K562 (cell line): ENCODE measurements at regions not wholly inside any gene's neighbourhood (a gene's known extent, or its start where the extent isn't known, plus 50 kb on each side); places are given as distances from the start of the nearest gene placed in this dataset.

Source experiments
- ATAC-seq: fragments of 200-7000 bp; cut with Tn5 transposase; 3 replicates; pipeline ENCODE4 v1.9.1; 2020; ENCODE audit warnings: moderate library complexity
- BruUV-seq: library from RNA; stranded (reverse); fragments of 400-500 nt; replicated peaks from 2 replicates; lab custom pipeline; 2021; lab: Mats Ljungman, UMichigan
- CTCF ChIA-PET: fragments of 300-600 bp; formaldehyde crosslinking; extraction: SDS; loops from one replicate; lab custom pipeline; 2021; ENCODE audit warnings: low intra/inter-chr PET ratio; lab: Yijun Ruan, JAX
- POLR2A ChIA-PET: fragments of 300-600, 350-650 bp; sonication (Branson Sonifier 250); formaldehyde crosslinking; extraction: SDS; loops from one replicate; lab custom pipeline; 2021; ENCODE audit warnings: antibody characterized with exemption, inconsistent platforms; lab: Yijun Ruan, JAX
- DNase-seq, 4 experiments: peaks; one replicate each; pipeline versions ENCODE4 v3.0.0 to v3.0.0-alpha.2; 2011 to 2018; ENCODE audit warnings: low spot score in 3 of 4, mixed read lengths in 3 of 4; ENCODE audit errors: extremely low read depth in 1 of 4
- FAIRE-seq: peaks from 2 replicates; lab custom pipeline; 2011; peaks lifted over from hg19 to GRCh38; lab: Jason Lieb, UNC
- H2AFZ ChIP-seq: 2 replicates; pipeline ENCODE4 v1.6.0; 2011; ENCODE audit warnings: low read depth, low read length, control low read depth, inconsistent platforms
- H3K27ac ChIP-seq: fragments of 200-600 bp; 3 replicates; pipeline ENCODE4 v1.8.0; 2011; ENCODE audit warnings: low read depth, mild to moderate bottlenecking, control low read depth, inconsistent platforms, low read length, moderate library complexity, mixed read lengths; ENCODE audit errors: extremely low read depth
- H3K27me3 ChIP-seq, 2 experiments: fragments of 300-600 bp in 1 of 2; 2 replicates in 1 of 2; 3 replicates in 1 of 2; pipeline versions ENCODE4 v1.6.0 to v1.8.0; 2011; ENCODE audit warnings: inconsistent platforms in 2 of 2, low read length in 2 of 2, mild to moderate bottlenecking in 1 of 2, mixed read lengths in 1 of 2, moderate library complexity in 1 of 2; ENCODE audit not compliant: control insufficient read depth in 2 of 2, insufficient read depth in 2 of 2
- H3K36me3 ChIP-seq: fragments of 300-600 bp; 3 replicates; pipeline ENCODE4 v1.8.0; 2011; ENCODE audit warnings: mild to moderate bottlenecking, low read length, inconsistent platforms; ENCODE audit not compliant: control insufficient read depth, insufficient read depth
- H3K4me1 ChIP-seq, 2 experiments: fragments of 200-600 bp in 1 of 2; replicated peaks in 1 of 2; 2 replicates in 1 of 2; 3 replicates in 1 of 2; pipeline versions ENCODE4 v1.5.1 to v1.8.0; 2011; ENCODE audit warnings: inconsistent platforms in 2 of 2, low read length in 2 of 2, mild to moderate bottlenecking in 1 of 2, mixed read lengths in 1 of 2, moderate library complexity in 1 of 2; ENCODE audit not compliant: control insufficient read depth in 2 of 2, insufficient read depth in 2 of 2
- H3K4me2 ChIP-seq: 2 replicates; pipeline ENCODE4 v1.6.1; 2011; ENCODE audit warnings: low read length, control low read depth, inconsistent platforms, mixed read lengths; ENCODE audit not compliant: insufficient read depth
- H3K4me3 ChIP-seq: fragments of 200-600 bp; sonication (generic), shearing (Covaris generic); 2 replicates; pipeline ENCODE4 v1.5.1; 2016; ENCODE audit warnings: control low read depth, inconsistent platforms
- H3K79me2 ChIP-seq: fragments of 200-600 bp; 3 replicates; pipeline ENCODE4 v1.8.0; 2011; ENCODE audit warnings: low read length, inconsistent platforms; ENCODE audit not compliant: control insufficient read depth, insufficient read depth
- H3K9ac ChIP-seq, 2 experiments: 2 replicates each; pipeline versions ENCODE4 v1.6.0 to v1.6.1; 2011; ENCODE audit warnings: low read depth in 2 of 2, low read length in 2 of 2, control low read depth in 1 of 2, inconsistent platforms in 1 of 2, mild to moderate bottlenecking in 1 of 2, mixed read lengths in 1 of 2; ENCODE audit not compliant: insufficient read depth in 1 of 2
- H3K9me1 ChIP-seq: one replicate; pipeline ENCODE4 v1.6.0; 2011; ENCODE audit warnings: inconsistent platforms, mild to moderate bottlenecking, low read length, moderate library complexity; ENCODE audit not compliant: control insufficient read depth, insufficient read depth
- H3K9me3 ChIP-seq: replicated peaks from 2 replicates; pipeline ENCODE4 v1.5.1; 2011; ENCODE audit warnings: low read depth, low read length, inconsistent platforms; ENCODE audit not compliant: control insufficient read depth, insufficient read depth
- H4K20me1 ChIP-seq: replicated peaks from 2 replicates; pipeline ENCODE4 v1.6.1; 2011; ENCODE audit warnings: low read length, inconsistent platforms, mixed read lengths; ENCODE audit not compliant: control insufficient read depth, insufficient read depth
- CCAR2 ChIP-seq: fragments of 200-400 bp; formaldehyde crosslinking; IDR thresholded peaks from 2 replicates; pipeline ENCODE4 v1.6.1; 2017; ENCODE audit warnings: mild to moderate bottlenecking, low read depth, low read length
- ERF ChIP-seq: fragments of 450-650 bp; formaldehyde crosslinking; IDR thresholded peaks from 2 replicates; pipeline ENCODE4 v1.4.0; 2020; ENCODE audit warnings: mild to moderate bottlenecking, mixed read lengths
- ETS2 ChIP-seq: IDR thresholded peaks from 2 replicates; pipeline ENCODE4 v1.6.1; 2016; ENCODE audit warnings: borderline replicate concordance, missing genetic modification characterization, mild to moderate bottlenecking, moderate library complexity, missing compliant biosample characterization; ENCODE audit not compliant: poor library complexity, severe bottlenecking
- FOXP1 ChIP-seq: sonication (generic); formaldehyde crosslinking; IDR thresholded peaks from 2 replicates; pipeline ENCODE4 v1.8.0; 2022; ENCODE audit warnings: mild to moderate bottlenecking, missing genetic modification reagents
- HCFC1 ChIP-seq: IDR thresholded peaks from 2 replicates; pipeline ENCODE4 v1.6.1; 2012; ENCODE audit warnings: low read depth, low read length, improper control_type of control experiment
- HDAC1 ChIP-seq, 2 experiments: fragments of 450-650 bp; IDR thresholded peaks; 2 replicates each; pipeline ENCODE4 v1.6.1; 2016 to 2017; ENCODE audit warnings: inconsistent platforms in 1 of 2, mild to moderate bottlenecking in 1 of 2, moderate library complexity in 1 of 2
- JUND ChIP-seq, 2 experiments: IDR thresholded peaks; 2 replicates in 1 of 2; 3 replicates in 1 of 2; pipeline ENCODE4 v1.6.1; 2011; ENCODE audit warnings: borderline replicate concordance in 2 of 2, low read depth in 2 of 2, low read length in 2 of 2, improper control_type of control experiment in 1 of 2, missing biosample characterization in 1 of 2, missing genetic modification characterization in 1 of 2, missing genetic modification reagents in 1 of 2
- MEF2A ChIP-seq: IDR thresholded peaks from 2 replicates; pipeline ENCODE4 v1.6.1; 2011; ENCODE audit warnings: low read depth, mild to moderate bottlenecking, low read length, moderate library complexity; ENCODE audit not compliant: control insufficient read depth
- MTA3 ChIP-seq: fragments of 450-650 bp; formaldehyde crosslinking; IDR thresholded peaks from 2 replicates; pipeline ENCODE4 v1.6.1; 2017; ENCODE audit warnings: mild to moderate bottlenecking, borderline replicate concordance
- RBBP5 ChIP-seq: fragments of 200-600 bp; sonication (generic); IDR thresholded peaks from 2 replicates; pipeline ENCODE4 v1.6.1; 2012; ENCODE audit warnings: borderline replicate concordance, mild to moderate bottlenecking, low read length, control low read depth, inconsistent platforms; ENCODE audit not compliant: insufficient read depth, poor library complexity, severe bottlenecking
- RFX5 ChIP-seq: IDR thresholded peaks from 2 replicates; pipeline ENCODE4 v1.6.1; 2011; ENCODE audit warnings: low read depth, mild to moderate bottlenecking, improper control_type of control experiment, low read length
- ZNF76 ChIP-seq: fragments of 250-450 bp; sonication (Bioruptor Pico); IDR thresholded peaks from 2 replicates; pipeline ENCODE4 v1.4.0; 2020; ENCODE audit warnings: mild to moderate bottlenecking, moderate library complexity, borderline replicate concordance
- WGBS: fragments of 100-300 bp; shearing (Covaris generic); methylation state at CpG from one replicate; pipeline ENCODE4 v1.1.6; 2016; ENCODE audit warnings: low coverage, mixed read lengths; ENCODE audit not compliant: insufficient coverage; ENCODE audit errors: missing lambda C conversion rate; 5-methylcytosine and 5-hydroxymethylcytosine counted together
- in situ Hi-C: fragments of 300-500 bp; cut with MboI; formaldehyde crosslinking; loops from 4 replicates; pipeline ENCODE4 v1.15.0; 2018; ENCODE audit warnings: inconsistent platforms, mixed read lengths
- intact Hi-C: fragments of 100-400 bp; cut with micrococcal nuclease; formaldehyde crosslinking; loops from 2 replicates; pipeline ENCODE4 v1.14.2; 2022
- TF ChIP-seq, protein P1 (sequence below), 2 experiments: fragments of 200-800 bp in 1 of 2; sonication (Bioruptor generic) in 1 of 2; sonication (generic) in 1 of 2; formaldehyde crosslinking in 1 of 2; IDR thresholded peaks in 1 of 2; conservative IDR thresholded peaks in 1 of 2; 2 replicates each; pipeline versions ENCODE4 v1.5.0 to v1.6.1; 2016 to 2020; ENCODE audit warnings: missing compliant biosample characterization in 1 of 2, missing genetic modification characterization in 1 of 2, missing genetic modification reagents in 1 of 2

DNA sequence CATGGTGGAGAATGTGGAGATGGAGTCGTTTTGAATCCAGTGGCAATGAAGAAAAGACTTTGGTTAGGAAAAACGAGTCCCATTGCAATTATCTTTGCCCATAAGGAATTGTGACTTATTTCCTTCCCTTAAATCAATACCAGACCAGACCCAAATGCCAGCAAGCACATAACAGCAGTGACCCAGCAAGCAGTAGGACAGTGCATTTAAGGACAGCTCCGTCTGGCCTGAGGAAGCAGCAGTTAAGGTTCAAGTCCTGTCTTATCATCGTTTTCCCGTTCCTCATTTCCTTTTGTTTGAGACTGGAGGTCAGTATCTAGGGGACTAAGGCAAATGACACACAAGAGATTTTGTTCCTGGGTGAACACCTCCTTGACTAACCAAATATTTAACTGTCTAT lies 74.6 kb upstream of the FAM20A start:
- BruUV-seq, result no TSS peak
- no peak for TF ChIP-seq ETS2 (tag)
- no peak for TF ChIP-seq ERF (CRISPR knock-in tag)
- no peak for TF ChIP-seq RFX5
- no peak for TF ChIP-seq JUND (IDR thresholded peaks at IDR 0.05; ENCODE audit: borderline replicate concordance, low read depth, low read length)
- TF ChIP-seq JUND (tag; IDR thresholded peaks at IDR 0.05; ENCODE audit: borderline replicate concordance, low read depth, low read length), result no peak
- TF ChIP-seq, protein P1, sequence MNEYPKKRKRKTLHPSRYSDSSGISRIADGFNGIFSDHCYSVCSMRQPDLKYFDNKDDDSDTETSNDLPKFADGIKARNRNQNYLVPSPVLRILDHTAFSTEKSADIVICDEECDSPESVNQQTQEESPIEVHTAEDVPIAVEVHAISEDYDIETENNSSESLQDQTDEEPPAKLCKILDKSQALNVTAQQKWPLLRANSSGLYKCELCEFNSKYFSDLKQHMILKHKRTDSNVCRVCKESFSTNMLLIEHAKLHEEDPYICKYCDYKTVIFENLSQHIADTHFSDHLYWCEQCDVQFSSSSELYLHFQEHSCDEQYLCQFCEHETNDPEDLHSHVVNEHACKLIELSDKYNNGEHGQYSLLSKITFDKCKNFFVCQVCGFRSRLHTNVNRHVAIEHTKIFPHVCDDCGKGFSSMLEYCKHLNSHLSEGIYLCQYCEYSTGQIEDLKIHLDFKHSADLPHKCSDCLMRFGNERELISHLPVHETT (CRISPR knock-in tag; conservative IDR thresholded peaks at IDR 0.05 in 1 of 2, IDR thresholded peaks at IDR 0.05 in 1 of 2), result no peak
- TF ChIP-seq HDAC1 (IDR thresholded peaks at IDR 0.05), result no peak
- no peak for TF ChIP-seq RBBP5
- TF ChIP-seq CCAR2, result no peak
- TF ChIP-seq FOXP1 (CRISPR knock-in tag), result no peak
- no peak for TF ChIP-seq MTA3
- no peak for TF ChIP-seq MEF2A
- no peak for TF ChIP-seq HCFC1
- no peak for TF ChIP-seq ZNF76
- TF ChIP-seq, all 486 proteins: peak for 0
- intact Hi-C loops (no loop called here), in situ Hi-C loops (no loop called here)
- FAIRE-seq (no peak), DNase-seq (no peak), ATAC-seq (no peak)
- H3K4me2 ChIP-seq, result no peak overlapping the region
- no peak overlapping the region for H3K27ac ChIP-seq
- no peaks in the 10 kb centered on the region for H3K9me3 ChIP-seq
- H3K4me1 ChIP-seq, result no peaks in the 10 kb centered on the region
- no peak overlapping the region for H2AFZ ChIP-seq
- CTCF ChIA-PET, result no interaction called here
- H3K9me1 ChIP-seq, result no peaks in the 10 kb centered on the region
- WGBS, result 0% methylated on average over 5 of the region's 5 CpGs
- H3K36me3 ChIP-seq, result no peaks in the 10 kb centered on the region
- POLR2A ChIA-PET, result no interaction called here
- H3K27me3 ChIP-seq, result peaks cover 24 to 38% of the 10 kb centered on the region in 2 experiments; a peak in 4 of 5 replicates
- no peak overlapping the region for H3K4me3 ChIP-seq
- no peaks in the 10 kb centered on the region for H4K20me1 ChIP-seq
- no peak overlapping the region for H3K9ac ChIP-seq
- H3K79me2 ChIP-seq, result no peaks in the 10 kb centered on the region
